Right cardiac atrium (tissue), 5 donors: ENCODE measurements at regions not wholly inside any gene's neighbourhood (a gene's known extent, or its start where the extent isn't known, plus 50 kb on each side); places are given as distances from the start of the nearest gene placed in this dataset.

ENCODE experiments used
- ATAC-seq, 2 donors: fragments of 200-7000 bp; cut with Tn5 transposase; one replicate each; pipeline versions ENCODE4 v1.8.0 to v1.9.1; 2020; ENCODE audit warnings: moderate library complexity in 2 of 2, mild to moderate bottlenecking in 1 of 2
- DNase-seq, 3 donors: peaks; one replicate each; pipeline ENCODE4 v3.0.0-alpha.2; 2020
- H3K27ac ChIP-seq: one replicate; pipeline ENCODE4 v1.5.1; 2013; ENCODE audit warnings: mild to moderate bottlenecking, low read length, control low read depth, moderate library complexity
- H3K27me3 ChIP-seq: one replicate; pipeline ENCODE4 v1.6.1; 2013; ENCODE audit not compliant: control insufficient read depth, insufficient read depth
- H3K4me1 ChIP-seq: one replicate; pipeline ENCODE4 v1.6.1; 2013; ENCODE audit warnings: low read length; ENCODE audit not compliant: control insufficient read depth, insufficient read depth
- H3K4me3 ChIP-seq: one replicate; pipeline ENCODE4 v1.5.1; 2013; ENCODE audit warnings: low read length, control low read depth
- H3K9me3 ChIP-seq: one replicate; pipeline ENCODE4 v1.6.1; 2013; ENCODE audit warnings: low read length; ENCODE audit not compliant: control insufficient read depth
- WGBS: extraction: QIAGEN DNeasy Blood & Tissue Kit; methylation state at CpG from one replicate; pipeline ENCODE4 v1.1.7; 2013; 5-methylcytosine and 5-hydroxymethylcytosine counted together
- intact Hi-C, 4 donors: fragments of 100-400 bp; cut with DNase I; formaldehyde crosslinking; loops; one replicate each; pipeline versions ENCODE4 v1.11.0 to v1.14.0; 2022 to 2023
- donor health status: healthy with polysubstance abuse.
- donor health status: DM: no; HTN: yes; CAD: no.
- donor health status: DM: no; HTN: no; CAD: no.
- donor health status: DM: no; HTN: yes; CAD: no; lungs with severe emphysema.
- donor health status: DM: yes; HTN: yes; CAD: no.

DNA sequence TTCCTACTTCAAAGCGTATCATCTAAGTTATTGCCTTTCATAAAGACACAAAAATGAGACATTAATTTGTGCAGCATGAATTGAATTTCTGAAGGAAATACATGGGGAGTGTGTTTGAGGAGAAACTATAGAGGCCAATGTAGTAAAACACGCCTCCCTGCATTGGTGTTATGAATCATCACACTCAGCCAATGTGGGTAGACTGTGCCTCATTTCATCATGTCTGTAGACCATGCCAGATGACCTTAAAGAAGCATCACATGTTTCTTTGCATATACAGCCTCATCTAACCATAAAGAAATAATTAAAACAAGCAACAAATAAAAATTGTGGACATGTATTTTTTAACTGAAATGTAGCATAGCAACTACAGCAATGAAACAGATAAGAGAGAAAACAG is 486.0 kb upstream of the ADAMTS9 start:
- 94% methylated on average over 2 of the region's 2 CpGs for WGBS
- H3K9me3 ChIP-seq, result no peaks in the 10 kb centered on the region
- no peak overlapping the region for H3K27ac ChIP-seq

DNA sequence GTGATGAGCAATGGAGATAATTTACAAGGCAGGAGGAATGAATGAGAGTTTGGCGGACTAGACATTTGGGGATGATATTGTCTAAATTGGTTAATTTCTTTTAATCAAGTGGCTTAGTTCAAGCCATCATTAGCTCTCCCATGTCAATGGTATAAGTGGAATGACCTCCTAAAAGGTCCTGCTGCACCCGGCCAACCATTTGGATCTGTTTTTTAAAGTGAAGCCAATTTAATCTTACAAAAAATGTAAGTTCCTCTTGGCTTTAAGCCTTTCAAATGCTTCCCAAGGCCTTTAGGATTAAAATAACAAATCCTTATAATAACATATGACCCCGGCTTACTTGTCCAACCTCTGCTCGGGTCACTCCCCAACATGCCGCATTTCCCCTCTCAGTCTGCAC is 484.4 kb upstream of the ADAMTS9 start:
- intact Hi-C loops, result loop anchor here in 2 of 4 donors (5.0 to 10.0 kb wide), 3 partner anchors 485 to 640 kb away; partner anchors contain the start of gene ADAMTS9 (in 1 of the 2)
- Histone ChIP-seq H3K4me3 (no peak overlapping the region), H3K4me1 (peaks cover 2% of the 10 kb centered on the region), H3K9me3 (no peaks in the 10 kb centered on the region), H3K27me3 (no peaks in the 10 kb centered on the region), H3K27ac (no peak overlapping the region)
- WGBS, result 65% methylated on average over 5 of the region's 5 CpGs
- ATAC-seq, result no peak
- no peak for DNase-seq

More for the DNA sequence above, 486.0 kb upstream of the ADAMTS9 start:
- Histone ChIP-seq H3K4me3 (no peak overlapping the region), H3K4me1 (peaks cover 4% of the 10 kb centered on the region), H3K27me3 (no peaks in the 10 kb centered on the region)
- no peak for DNase-seq
- no peak for ATAC-seq
- intact Hi-C loops, result loop anchor here in 2 of 4 donors (5.0 to 10.0 kb wide), 3 partner anchors 487 to 642 kb away; partner anchors contain the start of gene ADAMTS9 (in 1 of the 2)

DNA sequence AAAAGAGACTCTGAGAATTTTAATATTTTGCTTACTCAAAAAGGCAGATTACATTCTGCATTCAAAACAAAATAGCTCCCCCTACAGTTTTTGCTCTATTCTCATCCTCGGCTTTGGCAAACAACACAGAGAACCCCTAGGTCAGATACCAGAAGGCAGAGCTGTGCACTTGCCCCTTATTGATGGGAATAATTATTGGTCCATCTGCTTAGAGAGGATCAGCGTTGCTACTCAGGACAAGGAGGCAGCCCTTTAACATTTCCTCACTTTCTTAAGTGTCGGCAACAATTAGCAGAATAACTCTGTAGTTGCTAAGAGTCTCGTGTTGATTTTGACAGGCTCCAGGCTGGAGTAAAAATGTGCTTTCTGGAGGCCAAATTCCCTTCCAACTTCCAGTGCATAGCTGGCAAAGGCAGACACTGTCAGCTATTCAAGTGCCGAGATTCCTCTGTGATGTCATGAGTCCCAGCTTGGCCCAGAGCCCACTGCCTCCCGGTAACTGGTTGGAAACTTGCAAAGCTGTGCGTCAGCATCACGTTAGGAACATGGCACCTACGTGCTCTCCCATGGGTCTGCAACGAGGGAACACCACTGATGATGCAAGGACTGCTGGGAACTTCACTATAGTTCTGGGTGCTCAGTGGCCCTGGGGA is 482.7 kb upstream of the ADAMTS9 start:
- no peaks in the 10 kb centered on the region for H3K9me3 ChIP-seq
- ATAC-seq (peak; percentile 85 to 95), DNase-seq (peak; percentile 89 to 94 (median 91))
- H3K4me1 ChIP-seq, result peaks cover 2% of the 10 kb centered on the region
- no peak overlapping the region for H3K4me3 ChIP-seq
- H3K27me3 ChIP-seq, result no peaks in the 10 kb centered on the region
- WGBS, result 13% methylated on average over 10 of the region's 10 CpGs
- H3K27ac ChIP-seq, result peak overlapping the region; percentile 68
- intact Hi-C loops, result loop anchor here in 2 of 4 donors (5.0 to 10.0 kb wide), 3 partner anchors 483 to 638 kb away; partner anchors contain the start of gene ADAMTS9 (in 1 of the 2)

DNA sequence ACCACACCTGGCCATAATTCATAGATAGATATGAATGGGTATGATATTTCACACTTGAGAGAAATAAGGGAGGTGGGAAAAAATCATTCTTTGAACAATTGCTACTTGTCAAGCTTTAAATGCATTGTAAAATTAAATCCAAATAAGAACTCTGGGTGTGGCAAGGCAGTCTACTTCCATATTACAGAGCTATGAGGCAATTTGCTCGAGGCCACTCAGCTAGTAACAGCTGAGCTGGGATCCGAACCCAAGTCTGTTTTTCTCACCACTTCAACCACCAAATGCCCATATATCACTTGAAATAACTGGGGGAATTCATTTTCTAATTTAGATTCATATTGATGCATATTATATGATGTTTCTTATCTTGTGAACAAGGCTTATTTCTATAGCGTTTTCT is 482.2 kb upstream of the ADAMTS9 start:
- H3K4me3 ChIP-seq, result no peak overlapping the region
- WGBS, result 27% methylated on average over 3 of the region's 3 CpGs
- H3K27me3 ChIP-seq, result no peaks in the 10 kb centered on the region
- no peaks in the 10 kb centered on the region for H3K9me3 ChIP-seq
- peaks cover 2% of the 10 kb centered on the region for H3K4me1 ChIP-seq
- ATAC-seq, result no peak
- H3K27ac ChIP-seq, result no peak overlapping the region
- no peak for DNase-seq
- intact Hi-C loops, result loop anchor here in 2 of 4 donors (5.0 to 10.0 kb wide), 3 partner anchors 483 to 638 kb away; partner anchors contain the start of gene ADAMTS9 (in 1 of the 2)

DNA sequence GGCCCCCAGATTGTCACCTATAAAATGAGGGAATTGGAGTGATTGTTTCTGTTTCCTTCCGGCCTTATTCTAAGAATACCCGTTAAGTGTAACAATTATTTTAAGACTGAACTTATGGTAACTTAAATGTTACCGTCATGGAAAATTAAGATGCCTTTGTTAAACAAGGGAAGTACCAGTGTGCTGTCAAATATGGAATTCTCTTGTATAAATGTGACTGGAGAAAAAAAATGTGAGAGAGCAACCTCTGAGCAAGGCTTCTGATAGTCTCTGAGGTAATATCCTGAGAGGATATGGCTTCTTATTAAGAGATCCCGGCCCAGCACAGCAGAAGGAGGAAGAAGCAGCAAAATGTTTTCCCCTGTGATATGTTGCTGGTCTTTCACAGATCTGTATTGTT is 480.7 kb upstream of the ADAMTS9 start:
- no peaks in the 10 kb centered on the region for H3K9me3 ChIP-seq
- ATAC-seq, result peak in 1 of 2 donors; percentile 51
- H3K27ac ChIP-seq, result no peak overlapping the region
- intact Hi-C loops, result no loop called here
- peaks cover 2% of the 10 kb centered on the region for H3K4me1 ChIP-seq
- no peak for DNase-seq
- H3K27me3 ChIP-seq, result no peaks in the 10 kb centered on the region
- H3K4me3 ChIP-seq, result no peak overlapping the region
- WGBS, result 56% methylated on average over 4 of the region's 4 CpGs

DNA sequence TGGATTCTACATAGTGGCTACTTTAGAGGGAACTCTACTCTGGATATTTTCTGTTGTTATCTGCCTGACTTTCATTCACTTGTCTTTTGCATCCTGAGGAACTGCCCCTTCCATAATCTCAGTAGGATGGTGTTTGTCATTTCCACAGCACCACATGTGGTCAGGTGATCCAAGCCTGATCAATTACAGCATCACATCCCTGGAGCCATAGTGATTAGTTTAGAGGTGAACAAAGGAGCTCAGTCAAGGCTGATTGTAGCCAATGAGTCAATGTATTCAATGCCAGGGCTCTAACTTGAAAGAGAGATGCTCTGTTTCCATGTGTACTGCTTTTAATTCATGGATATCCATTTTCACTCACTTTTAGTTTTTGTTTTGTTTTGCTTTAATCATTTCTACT is 478.7 kb upstream of the ADAMTS9 start:
- Histone ChIP-seq H3K9me3 (no peaks in the 10 kb centered on the region), H3K4me3 (no peak overlapping the region), H3K4me1 (peaks cover 2% of the 10 kb centered on the region), H3K27me3 (no peaks in the 10 kb centered on the region), H3K27ac (no peak overlapping the region)
- ATAC-seq, result no peak
- intact Hi-C loops, result no loop called here
- DNase-seq, result no peak

DNA sequence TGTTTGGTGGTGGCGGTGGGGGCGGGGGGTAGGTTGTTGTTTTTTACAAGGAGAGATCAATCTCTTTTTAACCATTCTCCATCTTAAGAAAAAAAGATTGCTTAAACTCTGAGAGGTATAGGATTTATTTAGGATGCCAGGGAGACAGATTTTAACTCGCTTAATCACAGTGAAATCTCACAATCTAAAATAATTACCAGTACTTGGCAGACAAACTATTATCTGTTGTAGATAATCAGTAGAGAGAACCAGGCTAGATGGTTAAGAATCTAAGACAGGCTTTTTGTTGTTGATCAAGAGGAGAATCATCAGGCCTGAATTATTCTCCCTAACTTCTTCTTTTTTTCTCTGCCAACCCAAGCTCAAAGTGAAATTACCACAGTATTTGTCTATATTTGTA is 470.2 kb upstream of the ADAMTS9 start:
- WGBS, result 93% methylated on average over 3 of the region's 3 CpGs
- Histone ChIP-seq H3K27ac (no peak overlapping the region), H3K27me3 (no peaks in the 10 kb centered on the region), H3K4me1 (no peaks in the 10 kb centered on the region), H3K4me3 (no peak overlapping the region), H3K9me3 (no peaks in the 10 kb centered on the region)
- ATAC-seq, result no peak
- DNase-seq, result no peak
- intact Hi-C loops, result no loop called here

DNA sequence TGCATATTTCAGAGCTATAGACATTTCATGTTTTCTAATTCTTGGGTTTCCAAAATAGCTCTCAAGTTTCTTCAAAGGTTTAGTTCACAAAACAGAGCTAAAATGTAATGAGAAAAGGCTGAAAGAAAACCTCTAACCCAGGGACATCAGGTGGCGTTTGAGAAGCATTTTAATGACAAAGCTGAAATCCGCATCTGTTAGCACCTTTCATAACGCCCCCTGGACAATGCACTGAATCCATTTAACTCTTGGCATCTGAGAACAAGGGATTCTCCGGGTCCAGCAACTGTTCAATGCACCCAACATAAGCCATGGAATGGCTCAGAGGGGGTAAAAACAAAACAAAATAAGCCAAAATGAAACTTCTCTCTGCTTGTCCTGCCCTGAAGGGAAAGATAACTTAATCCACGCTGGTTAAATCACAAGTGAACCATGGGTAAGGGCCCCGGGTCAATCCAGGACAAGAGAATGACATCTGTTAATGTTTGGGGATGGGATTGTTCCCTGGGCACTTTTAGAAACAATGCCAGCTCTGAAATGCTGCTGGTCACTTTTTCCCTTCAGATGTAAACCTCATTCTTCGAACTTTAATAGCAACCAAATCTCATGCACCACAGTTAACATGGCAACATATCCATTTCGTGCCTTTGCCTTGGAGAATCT is 466.2 kb upstream of the ADAMTS9 start:
- H3K4me1 ChIP-seq, result no peaks in the 10 kb centered on the region
- H3K9me3 ChIP-seq, result no peaks in the 10 kb centered on the region
- H3K27me3 ChIP-seq, result no peaks in the 10 kb centered on the region
- intact Hi-C loops, result no loop called here
- no peak overlapping the region for H3K27ac ChIP-seq
- WGBS, result 74% methylated on average over 8 of the region's 8 CpGs
- ATAC-seq (no peak), DNase-seq (no peak)
- H3K4me3 ChIP-seq, result no peak overlapping the region

DNA sequence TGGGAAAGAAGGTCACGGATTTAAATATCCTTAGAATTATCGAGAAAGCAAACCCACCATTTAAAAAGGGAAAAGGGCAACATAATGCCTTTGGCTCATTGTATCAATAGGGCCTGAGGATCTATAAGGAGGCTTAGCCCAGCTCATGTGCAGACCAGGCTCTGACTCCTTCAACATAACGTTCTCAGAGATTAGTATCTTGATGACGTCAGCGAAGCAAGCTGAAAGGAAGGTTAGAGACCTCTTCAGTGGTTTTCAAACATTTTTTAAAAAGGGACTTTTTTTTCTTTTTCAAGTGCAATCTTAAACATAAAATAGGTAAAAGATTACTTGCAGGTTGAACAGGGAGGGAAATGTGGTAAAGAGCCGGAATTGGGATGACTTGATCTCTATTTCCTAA is 463.9 kb upstream of the ADAMTS9 start:
- no peaks in the 10 kb centered on the region for H3K27me3 ChIP-seq
- DNase-seq, result no peak
- H3K27ac ChIP-seq, result no peak overlapping the region
- ATAC-seq, result no peak
- no peaks in the 10 kb centered on the region for H3K9me3 ChIP-seq
- 86% methylated on average over 6 of the region's 6 CpGs for WGBS
- H3K4me1 ChIP-seq, result no peaks in the 10 kb centered on the region
- H3K4me3 ChIP-seq, result no peak overlapping the region
- intact Hi-C loops, result no loop called here

DNA sequence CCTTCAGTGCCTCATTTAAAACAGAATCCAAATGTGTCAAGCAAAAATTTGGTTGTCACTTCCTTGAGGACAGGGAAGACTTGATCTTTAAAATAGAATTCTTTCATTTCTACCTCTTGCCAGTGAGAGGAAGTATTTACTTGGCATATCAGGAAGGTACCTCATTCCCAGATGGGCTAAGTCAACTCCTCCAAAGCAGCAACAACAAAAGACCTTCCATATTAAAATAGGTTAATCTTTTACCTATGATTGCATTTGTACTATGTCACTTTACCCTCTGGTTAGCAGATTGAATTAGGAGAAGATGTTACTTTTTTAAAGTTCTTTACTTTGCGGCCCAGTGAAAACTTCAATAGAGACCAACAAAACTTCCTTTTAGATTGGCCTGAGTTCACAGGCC is 462.1 kb upstream of the ADAMTS9 start:
- Histone ChIP-seq H3K27ac (no peak overlapping the region), H3K4me3 (no peak overlapping the region), H3K27me3 (no peaks in the 10 kb centered on the region), H3K9me3 (no peaks in the 10 kb centered on the region), H3K4me1 (no peaks in the 10 kb centered on the region)
- ATAC-seq, result no peak
- intact Hi-C loops, result no loop called here
- WGBS, result 97% methylated on average over 1 of the region's 1 CpG
- no peak for DNase-seq

DNA sequence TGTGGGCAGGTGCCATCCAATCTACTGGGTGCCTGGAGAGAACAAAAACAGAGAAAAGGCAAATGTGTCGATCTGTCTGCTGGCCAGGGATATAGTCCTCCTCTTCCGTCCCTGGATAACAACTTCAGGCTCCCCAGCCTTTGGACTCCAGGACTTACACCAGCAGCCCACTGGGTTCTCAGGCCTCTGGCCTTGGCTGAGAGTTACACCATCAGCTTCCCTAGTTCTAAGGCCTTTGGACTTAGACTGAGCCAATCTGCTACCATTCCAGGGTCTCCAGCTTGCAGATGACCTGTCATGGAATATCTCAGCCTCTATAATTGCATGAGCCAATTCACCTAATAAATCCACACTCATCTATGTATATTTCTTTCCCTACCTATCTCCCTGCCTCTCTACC is 460.9 kb upstream of the ADAMTS9 start:
- Histone ChIP-seq H3K4me1 (no peaks in the 10 kb centered on the region), H3K9me3 (no peaks in the 10 kb centered on the region), H3K27ac (no peak overlapping the region), H3K27me3 (no peaks in the 10 kb centered on the region), H3K4me3 (no peak overlapping the region)
- 72% methylated on average over 2 of the region's 2 CpGs for WGBS
- intact Hi-C loops, result no loop called here
- ATAC-seq (no peak), DNase-seq (no peak)
